Heart left ventricle (tissue), 16 donors: ENCODE measurements at regions not wholly inside any gene's neighbourhood (a gene's known extent, or its start where the extent isn't known, plus 50 kb on each side); places are given as distances from the start of the nearest gene placed in this dataset.

Experiments
- ATAC-seq, 4 donors: fragments of 200-7000 bp; cut with Tn5 transposase; one replicate each; pipeline ENCODE4 v1.9.1; 2020 to 2022; ENCODE audit warnings: moderate library complexity in 4 of 4, mild to moderate bottlenecking in 3 of 4, moderate number of reproducible peaks in 1 of 4
- DNase-seq, 5 donors: peaks; one replicate each; pipeline ENCODE4 v3.0.0-alpha.2; 2020
- H3K27ac ChIP-seq, 12 donors: fragments of 200-600 bp; sonication (generic) in 4 of 12; one replicate each; pipeline versions ENCODE4 v1.5.0 to v1.8.0; 2016 to 2022; ENCODE audit warnings: mild to moderate bottlenecking in 2 of 12
- H3K27me3 ChIP-seq, 9 donors: fragments of 200-600 bp; sonication (generic) in 2 of 9; one replicate each; pipeline versions ENCODE4 v1.5.1 to v1.8.0; 2016 to 2022; ENCODE audit warnings: mild to moderate bottlenecking in 3 of 9
- H3K36me3 ChIP-seq, 9 donors: fragments of 200-600 bp; sonication (generic) in 2 of 9; one replicate each; pipeline versions ENCODE4 v1.5.0 to v1.8.0; 2018 to 2022; ENCODE audit warnings: mild to moderate bottlenecking in 2 of 9
- H3K4me1 ChIP-seq, 12 donors: fragments of 200-600 bp; sonication (generic) in 4 of 12; one replicate each; pipeline versions ENCODE4 v1.5.0 to v1.8.0; 2016 to 2022; ENCODE audit warnings: mild to moderate bottlenecking in 3 of 12
- H3K4me3 ChIP-seq, 12 donors: fragments of 200-600 bp; sonication (generic) in 4 of 12; one replicate each; pipeline versions ENCODE4 v1.5.0 to v1.8.0; 2017 to 2022; ENCODE audit warnings: mild to moderate bottlenecking in 9 of 12, moderate library complexity in 4 of 12
- H3K9me3 ChIP-seq, 12 donors: fragments of 200-600 bp; sonication (generic) in 4 of 12; one replicate each; pipeline versions ENCODE4 v1.5.0 to v1.8.0; 2016 to 2022; ENCODE audit warnings: mild to moderate bottlenecking in 1 of 12
- CTCF ChIP-seq, 12 donors: fragments of 200-600 bp; sonication (generic) in 4 of 12; IDR thresholded peaks; one replicate each; pipeline versions ENCODE4 v1.5.0 to v1.8.0; 2018 to 2022; ENCODE audit warnings: antibody characterized with exemption in 12 of 12, mild to moderate bottlenecking in 5 of 12
- POLR2A ChIP-seq, 2 donors: fragments of 450-650 bp; IDR thresholded peaks; one replicate each; pipeline ENCODE4 v1.6.1; 2017; ENCODE audit warnings: antibody characterized with exemption in 2 of 2, mild to moderate bottlenecking in 2 of 2, moderate library complexity in 2 of 2
- WGBS, 4 donors: extraction: QIAGEN DNeasy Blood & Tissue Kit in 2 of 4; methylation state at CpG; one replicate each; pipeline versions ENCODE4 v1.1.5 to v1.1.7; 2013 to 2018; 5-methylcytosine and 5-hydroxymethylcytosine counted together
- intact Hi-C, 10 donors: fragments of 100-400 bp; cut with DNase I; formaldehyde crosslinking; loops; one replicate each; pipeline versions ENCODE4 v1.11.1 to v1.14.2; 2022
- donor health status: ischemic (EF 13 %, LVEDD 7.1; RV severe dilation, severe dysfunction).
- donor health status: healthy with polysubstance abuse.
- donor health status: DM: no; HTN: yes; CAD: no.
- donor health status: DM: no; HTN: no; CAD: no.
- donor health status: ischemic (EF 25% LVEDD 6.9; RV normal size, moderate dysfunction).
- donor health status: ischemic (EF 25% LVEDD 5.7; RV mildly dilated, moderate dysfunction).
- donor health status: healthy.
- donor health status: DM: yes; HTN: yes; CAD: no.
- donor health status: ischemic (EF 35%, LVEDD 5.7; RV mildly dilated, moderate dysfunction).
- donor health status: nonischemic (EF 11% LVEDD 7.7; RV severe dilation, severe dysfunction).
- donor health status: DM: yes; HTN: yes; CAD: no.
- donor health status: PGD.
- donor health status: ischemic (EF 29% LVEDD 5.4; RV normal size, mild dysfunction).
- donor health status: nonischemic (EF 23%, LVEDD 6.1; RV moderate dilation, normal function).

GRCh38 chr13:99636728-99637353, 135.6 kb downstream of the TM9SF2 start:
- H3K36me3 ChIP-seq: no peaks in the 10 kb centered on the region
- ATAC-seq (no peak), DNase-seq (no peak)
- TF ChIP-seq CTCF (IDR thresholded peaks at IDR 0.05): no peak
- no peak for TF ChIP-seq POLR2A (IDR thresholded peaks at IDR 0.05)
- H3K4me3 ChIP-seq: no peak overlapping the region
- peaks cover 0 to 13% (median 2%) of the 10 kb centered on the region in 12 donors for H3K9me3 ChIP-seq
- WGBS, 4 donors: 93 to 97% (median 96%) methylated on average over 7 of the region's 7 CpGs
- no peaks in the 10 kb centered on the region for H3K4me1 ChIP-seq
- no peaks in the 10 kb centered on the region for H3K27me3 ChIP-seq
- intact Hi-C loops: no loop called here
- no peak overlapping the region for H3K27ac ChIP-seq

- DNase-seq (no peak), ATAC-seq (no peak)
- H3K36me3 ChIP-seq: no peaks in the 10 kb centered on the region
- H3K4me1 ChIP-seq: no peaks in the 10 kb centered on the region
- H3K4me3 ChIP-seq: no peak overlapping the region
- no peak for TF ChIP-seq POLR2A (IDR thresholded peaks at IDR 0.05)
- TF ChIP-seq CTCF (IDR thresholded peaks at IDR 0.05): no peak
- 76 to 81% (median 77%) methylated on average over 1 of the region's 1 CpG; no CpG with 5 or more reads in 1 of the 4 donors for WGBS, 4 donors
- intact Hi-C loops: no loop called here
- H3K9me3 ChIP-seq: peaks cover 0 to 13% (median 2%) of the 10 kb centered on the region in 12 donors
- no peaks in the 10 kb centered on the region for H3K27me3 ChIP-seq
- H3K27ac ChIP-seq: no peak overlapping the region
Observed at GRCh38 chr13:99636306-99636705, 135.0 kb downstream of the TM9SF2 start.

- no peak for DNase-seq
- Histone ChIP-seq H3K36me3 (no peaks in the 10 kb centered on the region), H3K4me3 (no peak overlapping the region), H3K27ac (no peak overlapping the region), H3K27me3 (no peaks in the 10 kb centered on the region), H3K4me1 (peaks cover 0 to 13% (median 6%) of the 10 kb centered on the region in 12 donors), H3K9me3 (peaks cover 0 to 13% (median 2%) of the 10 kb centered on the region in 12 donors)
- 86 to 91% (median 88%) methylated on average over 7 of the region's 7 CpGs for WGBS, 4 donors
- no peak for TF ChIP-seq CTCF (IDR thresholded peaks at IDR 0.05)
- TF ChIP-seq POLR2A (IDR thresholded peaks at IDR 0.05): no peak
- no peak for ATAC-seq
- intact Hi-C loops: no loop called here
Observed at GRCh38 chr13:99634672-99635071, 133.4 kb downstream of the TM9SF2 start.

- H3K9me3 ChIP-seq: peaks cover 0 to 13% (median 2%) of the 10 kb centered on the region in 12 donors
- H3K27ac ChIP-seq: peak overlapping the region in 5 of 12 donors; percentile 21 to 52 (median 35)
- intact Hi-C loops: no loop called here
- DNase-seq (no peak), ATAC-seq (peak; percentile 76 to 92 (median 85))
- 54 to 65% (median 58%) methylated on average over 3 of the region's 3 CpGs for WGBS, 4 donors
- H3K4me1 ChIP-seq: peaks cover 0 to 33% (median 14%) of the 10 kb centered on the region in 12 donors
- H3K36me3 ChIP-seq: no peaks in the 10 kb centered on the region
- no peak for TF ChIP-seq POLR2A (IDR thresholded peaks at IDR 0.05)
- TF ChIP-seq CTCF (IDR thresholded peaks at IDR 0.05): no peak
- H3K27me3 ChIP-seq: no peaks in the 10 kb centered on the region
- H3K4me3 ChIP-seq: no peak overlapping the region
Observed at GRCh38 chr13:99630269-99630898, 129.1 kb downstream of the TM9SF2 start.
